ENCODE measurements at regions not wholly inside any gene's neighbourhood (a gene's known extent, or its start where the extent isn't known, plus 50 kb on each side); places are given as distances from the start of the nearest gene placed in this dataset.
"Not testable (repeated sequence)": the region's sequence is repeated elsewhere in the genome, so short reads cannot be mapped to it uniquely, and the experiment has no call there.

DNA sequence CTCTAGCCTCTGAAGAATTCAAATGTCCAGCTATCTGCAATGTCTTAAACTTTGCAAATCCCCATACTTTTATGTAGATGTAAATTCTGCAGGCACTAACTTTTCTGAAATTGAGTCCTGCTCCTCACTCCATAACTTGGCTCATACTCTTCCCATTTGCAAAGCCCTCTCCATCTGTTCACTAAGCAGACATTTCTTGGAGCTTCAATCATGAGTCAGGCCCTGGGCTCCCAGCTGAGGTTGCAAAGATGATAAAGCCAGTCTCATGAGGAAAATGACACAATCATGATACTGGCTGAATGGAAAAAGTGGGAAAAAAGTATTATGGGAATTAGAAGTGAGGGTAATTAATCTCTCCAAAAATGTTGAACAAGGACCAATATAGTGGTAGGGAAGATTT is 507.6 kb downstream of the NR2F2 start:
- FAIRE-seq (no peak), DNase-seq (ENCODE audit: insufficient read length, low spot score) (no peak)
- TF ChIP-seq POLR2A (IDR thresholded peaks at IDR 0.05; ENCODE audit: low read depth, low read length): no peak

DNA sequence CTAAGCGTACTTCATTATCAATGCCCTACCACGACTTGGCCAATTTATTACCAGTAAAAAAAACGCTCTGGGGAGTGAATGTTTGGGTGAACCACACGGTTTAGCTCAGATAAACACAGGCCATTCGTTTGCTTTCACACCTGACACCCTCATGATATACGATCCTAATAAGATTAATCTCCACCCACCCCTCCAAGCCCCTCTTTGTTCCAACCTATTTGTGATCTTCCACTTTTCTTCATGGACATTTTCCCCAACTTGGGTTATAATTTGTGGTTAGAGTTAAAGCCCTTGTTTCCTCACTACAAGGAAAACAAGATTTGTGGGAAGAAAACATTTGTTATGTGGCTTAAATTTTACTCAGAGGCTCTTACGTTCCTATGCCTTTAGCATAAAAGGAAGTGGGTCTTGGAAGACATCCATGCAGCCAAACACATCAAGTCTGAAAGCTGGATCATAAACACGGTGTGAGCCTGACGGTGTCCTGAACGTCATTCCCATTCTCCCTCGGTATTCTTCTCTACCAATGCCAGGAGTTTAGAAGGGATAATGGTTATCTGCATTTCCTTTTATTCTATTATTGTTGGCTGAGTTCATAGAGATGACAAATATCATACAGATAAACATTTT is 518.9 kb downstream of the NR2F2 start:
- DNase-seq (ENCODE audit: insufficient read length, low spot score) (no peak), FAIRE-seq (no peak)
- no peak for TF ChIP-seq POLR2A (IDR thresholded peaks at IDR 0.05; ENCODE audit: low read depth, low read length)

DNA sequence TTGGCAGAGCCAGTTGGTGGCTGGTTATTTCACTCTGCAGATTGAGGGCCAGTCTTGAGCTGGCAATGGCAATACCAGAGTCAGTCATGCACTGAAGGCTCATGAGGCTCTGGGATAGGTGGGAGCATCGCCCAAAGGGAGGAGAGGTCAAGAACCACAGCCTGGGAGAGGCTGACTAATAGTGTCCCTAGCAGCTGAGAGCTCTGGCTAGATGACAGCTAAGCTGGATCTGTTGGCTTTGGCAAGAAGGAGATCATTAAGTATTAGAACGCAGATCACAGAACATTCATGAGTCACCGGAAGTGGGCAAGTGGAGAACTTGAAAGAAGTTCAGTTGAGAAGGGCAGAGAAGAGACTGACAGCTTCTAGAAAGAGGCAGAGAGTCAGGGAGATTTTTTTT is 521.1 kb downstream of the NR2F2 start:
- DNase-seq (ENCODE audit: insufficient read length, low spot score) (peak; percentile 1), FAIRE-seq (no peak)
- no peak for TF ChIP-seq POLR2A (IDR thresholded peaks at IDR 0.05; ENCODE audit: low read depth, low read length)

DNA sequence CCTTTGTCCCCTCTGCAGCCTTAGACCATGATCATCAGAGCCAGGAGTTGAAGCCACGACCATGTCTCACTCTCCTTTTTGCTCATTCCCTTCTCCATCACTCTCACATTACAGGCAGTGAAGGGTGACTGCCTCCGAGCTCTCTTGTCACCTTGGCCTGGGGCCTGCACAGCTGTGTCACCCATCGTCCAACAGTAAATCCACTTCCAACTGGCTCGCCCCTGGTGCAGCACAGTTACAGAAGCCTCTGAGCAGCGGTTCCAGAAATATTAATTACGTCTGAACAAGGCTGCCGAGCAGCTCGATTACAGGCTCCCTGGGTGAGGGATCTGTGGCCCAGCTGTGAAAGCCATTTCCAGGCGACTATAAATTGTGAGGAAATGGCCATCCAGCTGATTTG is 528.2 kb downstream of the NR2F2 start:
- DNase-seq (ENCODE audit: insufficient read length, low spot score) (no peak), FAIRE-seq (no peak)
- TF ChIP-seq POLR2A (IDR thresholded peaks at IDR 0.05; ENCODE audit: low read depth, low read length): no peak

DNA sequence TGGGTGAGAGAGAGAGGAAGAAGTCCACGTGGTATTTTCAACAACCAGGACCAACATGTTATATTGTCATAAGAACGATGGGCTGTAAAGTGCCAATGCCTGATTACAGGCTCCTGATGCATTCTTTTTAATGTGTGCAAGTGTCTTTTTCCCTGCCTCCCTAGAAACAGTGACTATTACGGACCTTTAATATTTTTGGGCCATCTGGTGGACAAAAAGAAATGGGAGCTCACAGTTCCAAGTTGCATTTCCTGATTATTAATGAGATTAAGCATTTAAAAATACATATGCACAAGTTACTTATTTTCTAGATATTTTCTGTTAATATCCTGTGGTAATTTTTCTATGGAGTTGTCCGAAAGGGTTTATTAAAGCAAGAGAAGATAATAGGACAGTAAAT is 530.2 kb downstream of the NR2F2 start:
- FAIRE-seq: no peak

DNA sequence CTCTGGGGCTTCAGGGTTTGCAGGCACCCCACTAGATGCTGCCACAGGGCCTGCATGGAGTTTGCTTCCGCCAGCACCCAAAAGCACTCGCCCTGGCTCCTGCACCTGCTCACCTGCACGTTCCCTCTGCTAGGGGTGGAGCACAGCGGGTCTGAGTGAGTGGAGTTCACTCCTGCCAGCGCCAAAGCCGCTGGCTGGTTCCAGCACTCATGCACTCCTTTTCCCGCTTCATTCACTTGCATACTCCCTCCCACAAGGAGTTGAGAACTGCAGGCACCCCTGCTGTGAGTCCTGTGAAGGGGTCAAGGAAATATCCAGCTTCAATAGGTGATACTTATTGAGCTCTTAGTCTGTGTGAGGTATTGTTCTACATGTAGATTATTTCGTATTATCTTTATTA is 537.5 kb downstream of the NR2F2 start:
- no peak for FAIRE-seq
- DNase-seq (ENCODE audit: insufficient read length, low spot score): no peak
- TF ChIP-seq POLR2A (IDR thresholded peaks at IDR 0.05; ENCODE audit: low read depth, low read length): no peak

More for the DNA sequence above, 530.2 kb downstream of the NR2F2 start:
- DNase-seq (ENCODE audit: insufficient read length, low spot score): no peak
- TF ChIP-seq POLR2A (IDR thresholded peaks at IDR 0.05; ENCODE audit: low read depth, low read length): no peak

DNA sequence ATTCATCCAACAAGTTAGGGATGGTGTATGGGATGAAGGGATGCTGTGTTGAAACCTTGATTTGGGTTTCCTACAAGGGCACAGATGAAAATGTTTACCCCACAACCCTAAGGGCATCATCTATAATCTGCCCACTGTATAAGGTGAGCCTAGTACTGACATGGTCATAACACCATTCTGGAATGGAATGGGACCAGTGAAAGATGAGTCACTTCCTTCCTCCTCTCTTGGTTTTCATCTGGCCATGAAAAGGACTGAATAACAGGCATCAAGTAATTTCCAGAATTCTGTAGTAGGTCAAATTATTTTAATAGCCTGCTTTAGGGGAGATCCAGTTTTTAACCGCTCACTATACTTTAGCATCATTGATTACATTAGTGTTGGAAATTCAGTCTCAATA is 538.6 kb downstream of the NR2F2 start:
- FAIRE-seq: no peak
- no peak for TF ChIP-seq POLR2A (IDR thresholded peaks at IDR 0.05; ENCODE audit: low read depth, low read length)
- no peak for DNase-seq (ENCODE audit: insufficient read length, low spot score)

DNA sequence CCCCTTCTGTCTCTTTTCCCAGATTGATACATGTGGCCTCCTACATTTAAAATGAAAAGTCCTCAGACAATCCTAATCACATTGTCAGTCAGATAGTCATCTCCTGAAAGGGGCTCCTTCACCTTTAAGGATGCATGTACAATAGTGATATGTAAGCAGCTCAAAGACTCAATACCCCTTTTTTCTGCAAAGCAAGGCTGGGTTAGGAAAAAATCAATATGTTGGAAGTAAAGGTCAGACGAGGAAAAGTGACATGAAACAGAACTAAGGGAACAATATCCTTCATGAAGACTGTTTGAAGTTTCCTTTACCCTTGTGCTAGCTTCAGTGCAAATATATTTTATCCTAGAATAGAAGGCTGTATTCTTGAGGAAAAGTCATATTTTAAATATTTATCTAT is 539.3 kb downstream of the NR2F2 start:
- FAIRE-seq (no peak), DNase-seq (ENCODE audit: insufficient read length, low spot score) (no peak)
- no peak for TF ChIP-seq POLR2A (IDR thresholded peaks at IDR 0.05; ENCODE audit: low read depth, low read length)

DNA sequence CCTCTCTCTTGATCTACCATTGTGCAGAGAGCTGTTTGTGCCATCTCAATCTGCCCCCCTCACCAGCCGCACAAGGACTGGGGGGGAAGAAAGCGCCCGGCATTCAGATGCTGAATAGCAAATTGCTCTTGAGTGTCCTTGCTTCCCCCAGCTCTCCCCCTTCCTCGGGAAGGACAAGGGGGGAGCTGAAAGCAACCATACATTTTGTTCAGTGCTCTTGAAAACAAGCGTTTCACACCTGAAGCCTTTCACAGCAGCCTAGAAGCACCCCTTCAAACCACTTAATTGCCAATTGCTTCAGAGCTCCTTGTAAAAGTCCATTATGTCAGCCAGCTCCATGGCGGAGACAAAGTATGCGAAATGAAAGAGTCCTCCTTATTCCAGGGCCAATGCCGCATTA is 540.1 kb downstream of the NR2F2 start:
- no peak for TF ChIP-seq POLR2A (IDR thresholded peaks at IDR 0.05; ENCODE audit: low read depth, low read length)
- DNase-seq (ENCODE audit: insufficient read length, low spot score): no peak

DNA sequence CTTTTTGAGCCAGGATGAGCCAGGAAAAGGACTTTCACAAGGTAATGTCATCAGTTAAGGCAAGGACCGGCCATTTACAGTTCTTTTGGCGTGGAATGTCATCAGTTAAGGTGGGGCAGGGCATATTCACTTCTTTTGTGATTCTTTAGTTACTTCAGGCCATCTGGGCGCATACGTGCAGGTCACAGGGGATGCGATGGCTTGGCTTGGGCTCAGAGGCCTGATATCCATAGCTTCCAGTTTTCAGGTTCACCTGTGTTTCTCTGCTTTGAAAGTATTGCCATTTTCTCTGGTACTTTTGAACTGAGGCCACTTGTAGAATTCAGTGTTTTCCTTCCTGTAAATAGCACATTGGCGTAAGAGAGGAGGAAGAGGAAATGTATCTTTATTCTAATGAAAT is 546.9 kb downstream of the NR2F2 start:
- DNase-seq (ENCODE audit: insufficient read length, low spot score); FAIRE-seq: not testable (repeated sequence)

More for the DNA sequence above, 540.1 kb downstream of the NR2F2 start:
- FAIRE-seq: no peak

DNA sequence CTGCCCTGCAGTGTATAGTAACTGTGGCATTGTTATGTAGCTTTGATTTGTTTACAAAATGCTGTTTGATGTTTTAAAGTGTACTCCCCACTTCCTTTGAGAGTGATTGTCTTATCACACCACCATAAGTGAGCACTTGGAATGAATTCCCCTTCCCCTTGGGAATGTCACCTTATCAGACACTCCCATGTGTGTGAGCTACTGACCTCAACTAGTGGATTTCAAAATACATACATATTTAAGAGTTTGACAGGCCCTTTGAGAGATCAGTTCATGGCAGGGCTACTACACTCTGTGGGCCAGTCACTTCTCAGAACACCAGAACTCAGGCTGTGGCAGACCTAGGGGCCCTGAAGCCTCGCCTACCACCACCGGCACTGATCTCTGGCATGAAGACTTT is 547.6 kb downstream of the NR2F2 start:
- DNase-seq (ENCODE audit: insufficient read length, low spot score): no peak
- no peak for FAIRE-seq

DNA sequence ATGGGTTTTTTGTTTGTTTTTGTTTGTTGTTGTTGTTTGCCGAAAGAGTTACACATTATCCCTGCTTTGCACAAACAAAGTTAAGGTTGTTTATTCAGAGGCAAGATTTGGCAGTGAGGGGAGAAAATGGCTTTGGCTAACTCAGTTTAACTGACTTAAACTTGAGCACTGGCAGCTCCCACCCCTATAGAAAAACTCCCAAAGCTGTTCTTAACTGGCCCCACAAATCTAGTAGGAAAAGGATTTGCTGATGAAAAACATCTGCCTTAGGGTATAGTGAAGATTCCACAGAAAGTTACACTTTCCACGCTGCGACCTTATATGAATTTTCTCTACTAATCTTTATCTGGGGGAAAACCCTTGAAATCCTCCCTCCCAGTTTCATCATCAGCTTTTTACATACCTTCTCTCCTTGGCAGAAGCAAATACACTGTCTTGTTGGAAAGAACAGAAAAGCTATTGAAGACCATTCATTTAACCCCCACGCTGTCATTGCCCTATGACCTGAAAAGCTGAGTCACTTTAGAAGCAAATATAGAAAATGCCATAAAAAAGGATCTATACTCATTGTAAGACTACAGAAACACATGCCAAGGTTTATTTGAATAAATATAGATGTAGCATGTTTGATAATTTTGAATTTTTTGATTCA is 551.7 kb downstream of the NR2F2 start:
- no peak for DNase-seq (ENCODE audit: insufficient read length, low spot score)
- TF ChIP-seq POLR2A (IDR thresholded peaks at IDR 0.05; ENCODE audit: low read depth, low read length): no peak
- no peak for FAIRE-seq

More for the DNA sequence above, 547.6 kb downstream of the NR2F2 start:
- no peak for TF ChIP-seq POLR2A (IDR thresholded peaks at IDR 0.05; ENCODE audit: low read depth, low read length)

DNA sequence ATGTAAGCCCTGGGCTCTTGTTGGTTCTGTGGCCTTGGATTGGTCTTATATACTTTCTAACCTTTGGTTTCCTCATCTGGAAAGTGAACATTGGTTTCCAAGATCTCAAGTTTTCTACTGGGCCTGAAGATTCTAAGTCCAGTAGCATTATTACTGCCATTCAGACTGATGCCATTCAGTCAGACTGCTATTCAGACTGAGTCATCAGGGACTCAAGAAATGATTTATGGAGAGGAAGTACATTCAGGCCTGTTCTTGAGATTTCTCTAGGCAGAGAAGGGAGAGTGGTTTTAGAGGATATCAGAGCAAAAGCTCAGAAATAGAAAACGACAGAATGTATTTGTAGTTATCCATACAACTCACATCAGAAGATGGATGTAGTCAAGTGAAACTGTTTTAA is 557.2 kb downstream of the NR2F2 start:
- DNase-seq (ENCODE audit: insufficient read length, low spot score) (no peak), FAIRE-seq (no peak)
- no peak for TF ChIP-seq POLR2A (IDR thresholded peaks at IDR 0.05; ENCODE audit: low read depth, low read length)

DNA sequence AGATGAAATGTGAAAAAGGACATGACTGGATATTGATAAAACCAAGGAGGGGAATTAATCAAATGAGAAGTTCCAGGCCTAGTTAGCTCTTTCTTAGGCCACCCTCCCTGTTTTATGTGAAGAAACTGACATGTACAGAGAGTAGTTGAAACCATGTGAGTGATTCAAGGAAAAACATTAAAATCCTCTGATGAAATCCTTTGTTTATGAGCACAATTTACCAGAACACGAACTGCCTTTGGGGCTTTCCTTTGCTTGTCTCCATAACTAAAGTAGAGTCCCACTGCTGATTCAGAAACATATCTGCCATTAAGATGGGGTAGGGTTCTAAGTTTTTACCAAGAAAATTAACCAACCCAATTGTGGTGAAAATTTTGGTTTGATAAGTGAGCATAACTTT is 558.3 kb downstream of the NR2F2 start:
- DNase-seq (ENCODE audit: insufficient read length, low spot score) (no peak), FAIRE-seq (no peak)
- no peak for TF ChIP-seq POLR2A (IDR thresholded peaks at IDR 0.05; ENCODE audit: low read depth, low read length)

DNA sequence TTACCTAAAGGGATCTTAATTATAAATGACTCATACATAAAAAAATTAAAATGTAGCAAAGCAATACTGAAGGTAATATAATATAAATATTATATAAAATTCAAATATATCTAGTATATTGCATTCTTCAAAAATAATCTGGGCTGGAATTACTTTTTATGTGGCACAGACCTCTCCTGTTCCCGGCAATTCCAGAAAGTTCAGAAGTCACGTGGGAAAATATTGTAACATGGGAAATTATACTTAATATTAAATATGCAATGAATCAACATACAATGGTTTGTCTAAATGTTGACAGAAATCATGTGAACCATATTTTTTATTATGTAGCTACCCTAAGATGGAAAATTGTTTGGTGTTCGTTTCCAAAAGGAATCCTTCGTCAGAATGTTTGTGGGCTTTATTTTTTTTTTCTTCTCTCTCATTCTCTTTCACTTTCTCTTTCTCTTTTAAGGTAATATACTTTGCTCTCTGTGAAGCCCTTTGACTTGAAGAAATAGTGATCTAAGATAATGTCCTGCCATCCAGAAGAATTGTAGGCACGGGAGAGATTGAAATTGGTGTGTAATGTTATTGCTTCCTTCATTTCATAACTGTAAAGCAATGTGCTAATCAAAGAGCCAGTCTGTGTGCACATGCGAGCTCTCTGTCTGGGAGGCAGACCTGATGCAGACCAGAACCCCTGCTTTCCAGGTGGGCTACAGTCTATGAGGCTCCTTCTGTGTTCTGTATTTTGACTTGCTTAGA is 559.4 kb downstream of the NR2F2 start:
- TF ChIP-seq POLR2A (IDR thresholded peaks at IDR 0.05; ENCODE audit: low read depth, low read length): no peak
- FAIRE-seq: no peak
- DNase-seq (ENCODE audit: insufficient read length, low spot score): no peak

Measured in H54 (cell line).